Gastrocnemius medialis (tissue), 4 donors: ENCODE measurements at regions not wholly inside any gene's neighbourhood (a gene's known extent, or its start where the extent isn't known, plus 50 kb on each side); places are given as distances from the start of the nearest gene placed in this dataset.

Experiments
- POLR2A ChIP-seq, 2 donors: fragments of 450-650 bp; IDR thresholded peaks; one replicate each; pipeline ENCODE4 v1.6.1; 2017; ENCODE audit warnings: antibody characterized with exemption in 2 of 2, mild to moderate bottlenecking in 2 of 2, moderate library complexity in 2 of 2
- TF ChIP-seq, protein P1 (sequence below), 5 experiments: fragments of 450-650 bp in 3 of 5; fragments of 200-600 bp in 2 of 5; sonication (generic) in 2 of 5; IDR thresholded peaks in 4 of 5; conservative IDR thresholded peaks in 1 of 5; 1 replicate in 4 of 5; 2 replicates in 1 of 5; pipeline ENCODE4 v1.5.1; 2016 to 2019; ENCODE audit warnings: antibody characterized with exemption in 5 of 5, mild to moderate bottlenecking in 3 of 5, moderate library complexity in 3 of 5

GRCh38 chr11:76728778-76729177 lies 54.4 kb upstream of the TSKU start:
- TF ChIP-seq, protein P1, sequence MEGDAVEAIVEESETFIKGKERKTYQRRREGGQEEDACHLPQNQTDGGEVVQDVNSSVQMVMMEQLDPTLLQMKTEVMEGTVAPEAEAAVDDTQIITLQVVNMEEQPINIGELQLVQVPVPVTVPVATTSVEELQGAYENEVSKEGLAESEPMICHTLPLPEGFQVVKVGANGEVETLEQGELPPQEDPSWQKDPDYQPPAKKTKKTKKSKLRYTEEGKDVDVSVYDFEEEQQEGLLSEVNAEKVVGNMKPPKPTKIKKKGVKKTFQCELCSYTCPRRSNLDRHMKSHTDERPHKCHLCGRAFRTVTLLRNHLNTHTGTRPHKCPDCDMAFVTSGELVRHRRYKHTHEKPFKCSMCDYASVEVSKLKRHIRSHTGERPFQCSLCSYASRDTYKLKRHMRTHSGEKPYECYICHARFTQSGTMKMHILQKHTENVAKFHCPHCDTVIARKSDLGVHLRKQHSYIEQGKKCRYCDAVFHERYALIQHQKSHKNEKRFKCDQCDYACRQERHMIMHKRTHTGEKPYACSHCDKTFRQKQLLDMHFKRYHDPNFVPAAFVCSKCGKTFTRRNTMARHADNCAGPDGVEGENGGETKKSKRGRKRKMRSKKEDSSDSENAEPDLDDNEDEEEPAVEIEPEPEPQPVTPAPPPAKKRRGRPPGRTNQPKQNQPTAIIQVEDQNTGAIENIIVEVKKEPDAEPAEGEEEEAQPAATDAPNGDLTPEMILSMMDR (IDR thresholded peaks at IDR 0.05 in 4 of 5, conservative IDR thresholded peaks at IDR 0.05 in 1 of 5), result no peak
- TF ChIP-seq POLR2A (IDR thresholded peaks at IDR 0.05), result no peak
